Tibial nerve (tissue), 3 donors: ENCODE measurements at regions not wholly inside any gene's neighbourhood (a gene's known extent, or its start where the extent isn't known, plus 50 kb on each side); places are given as distances from the start of the nearest gene placed in this dataset.
"Not testable (repeated sequence)": the region's sequence is repeated elsewhere in the genome, so short reads cannot be mapped to it uniquely, and the experiment has no call there.

ENCODE experiments used
- POLR2A ChIP-seq, 2 donors: fragments of 450-650 bp; IDR thresholded peaks; one replicate each; pipeline ENCODE4 v1.6.1; 2017; ENCODE audit warnings: antibody characterized with exemption in 2 of 2, mild to moderate bottlenecking in 2 of 2, moderate library complexity in 2 of 2
- TF ChIP-seq, protein P1 (sequence below), 5 experiments: fragments of 200-600 bp in 3 of 5; fragments of 450-650 bp in 2 of 5; sonication (generic) in 3 of 5; IDR thresholded peaks; one replicate each; pipeline ENCODE4 v1.5.1; 2016 to 2019; ENCODE audit warnings: antibody characterized with exemption in 5 of 5, mild to moderate bottlenecking in 3 of 5, moderate library complexity in 2 of 5

DNA sequence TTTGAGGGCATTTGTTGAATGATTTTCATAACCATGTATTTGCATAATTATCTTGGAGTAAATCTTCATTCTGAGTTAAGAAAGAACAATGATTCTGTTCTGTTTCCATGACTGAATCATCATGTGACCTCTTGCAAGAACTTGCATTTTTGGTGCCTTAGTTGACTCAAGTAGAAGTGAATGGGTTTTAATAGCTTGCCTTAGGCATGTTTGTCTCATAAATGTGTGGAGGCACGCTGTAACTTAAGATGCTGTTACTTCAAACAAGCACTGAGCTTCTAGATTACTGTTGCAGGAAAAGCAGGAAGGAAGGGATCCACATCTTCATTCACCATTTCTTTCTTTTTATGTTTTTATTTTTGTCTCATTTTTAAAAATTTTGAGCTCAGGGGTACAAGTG lies 875.8 kb downstream of the PRIM2 start:
- TF ChIP-seq, protein P1, sequence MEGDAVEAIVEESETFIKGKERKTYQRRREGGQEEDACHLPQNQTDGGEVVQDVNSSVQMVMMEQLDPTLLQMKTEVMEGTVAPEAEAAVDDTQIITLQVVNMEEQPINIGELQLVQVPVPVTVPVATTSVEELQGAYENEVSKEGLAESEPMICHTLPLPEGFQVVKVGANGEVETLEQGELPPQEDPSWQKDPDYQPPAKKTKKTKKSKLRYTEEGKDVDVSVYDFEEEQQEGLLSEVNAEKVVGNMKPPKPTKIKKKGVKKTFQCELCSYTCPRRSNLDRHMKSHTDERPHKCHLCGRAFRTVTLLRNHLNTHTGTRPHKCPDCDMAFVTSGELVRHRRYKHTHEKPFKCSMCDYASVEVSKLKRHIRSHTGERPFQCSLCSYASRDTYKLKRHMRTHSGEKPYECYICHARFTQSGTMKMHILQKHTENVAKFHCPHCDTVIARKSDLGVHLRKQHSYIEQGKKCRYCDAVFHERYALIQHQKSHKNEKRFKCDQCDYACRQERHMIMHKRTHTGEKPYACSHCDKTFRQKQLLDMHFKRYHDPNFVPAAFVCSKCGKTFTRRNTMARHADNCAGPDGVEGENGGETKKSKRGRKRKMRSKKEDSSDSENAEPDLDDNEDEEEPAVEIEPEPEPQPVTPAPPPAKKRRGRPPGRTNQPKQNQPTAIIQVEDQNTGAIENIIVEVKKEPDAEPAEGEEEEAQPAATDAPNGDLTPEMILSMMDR (IDR thresholded peaks at IDR 0.05) = not testable (repeated sequence)
- not testable (repeated sequence) for TF ChIP-seq POLR2A (IDR thresholded peaks at IDR 0.05)
